ENCODE measurements at regions not wholly inside any gene's neighbourhood (a gene's known extent, or its start where the extent isn't known, plus 50 kb on each side); places are given as distances from the start of the nearest gene placed in this dataset.

DNA sequence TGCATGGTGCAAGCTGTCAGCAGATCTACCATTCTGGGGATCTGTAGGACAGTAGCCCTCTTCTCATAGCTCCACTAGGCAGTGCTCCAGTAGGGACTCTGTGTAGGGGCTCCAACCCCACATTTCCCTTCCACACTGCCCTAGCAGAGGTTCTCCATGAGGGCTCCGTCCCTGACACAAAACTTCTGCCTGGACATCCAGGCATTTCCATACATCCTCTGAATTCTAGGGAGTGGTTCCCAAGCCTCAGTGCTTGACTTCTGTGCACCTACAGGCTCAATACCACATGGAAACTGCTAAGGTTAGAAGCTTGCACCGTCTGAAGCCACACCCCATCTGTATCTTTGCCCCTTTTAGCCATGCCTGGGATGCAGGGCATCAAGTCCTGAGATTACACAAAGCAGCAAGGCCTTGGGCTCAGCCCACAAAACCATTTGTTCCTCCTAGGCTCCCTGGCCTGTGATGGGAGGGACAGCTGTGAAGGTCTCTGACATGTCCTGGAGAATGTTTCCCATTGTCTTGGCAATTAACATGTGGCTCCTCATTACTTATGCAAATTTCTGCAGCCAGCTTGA, 117.0 kb upstream of the NFIA start:
- ATAC-seq: no peak
- TF ChIP-seq ZNF8 (CRISPR knock-in tag; IDR thresholded peaks at IDR 0.05) (no peak), SNAI2 (CRISPR knock-in tag; IDR thresholded peaks at IDR 0.05) (no peak), ZFP3 (CRISPR knock-in tag; IDR thresholded peaks at IDR 0.05) (no peak), OSR1 (CRISPR knock-in tag; IDR thresholded peaks at IDR 0.05) (no peak), BACH2 (CRISPR knock-in tag; IDR thresholded peaks at IDR 0.05; ENCODE audit: borderline replicate concordance) (no peak), ZC3H10 (CRISPR knock-in tag; IDR thresholded peaks at IDR 0.05) (no peak), ZNF565 (CRISPR knock-in tag; conservative IDR thresholded peaks at IDR 0.05; ENCODE audit: low read depth) (no peak), GLIS3 (CRISPR knock-in tag; IDR thresholded peaks at IDR 0.05) (no peak), ZNF70 (CRISPR knock-in tag; IDR thresholded peaks at IDR 0.05) (no peak), CSDC2 (CRISPR knock-in tag; IDR thresholded peaks at IDR 0.05) (no peak), TCF4 (CRISPR knock-in tag; IDR thresholded peaks at IDR 0.05; ENCODE audit: borderline replicate concordance) (no peak), ZFP30 (CRISPR knock-in tag; IDR thresholded peaks at IDR 0.05) (no peak), ESRRG (CRISPR knock-in tag; IDR thresholded peaks at IDR 0.05) (no peak), TOX (CRISPR knock-in tag; IDR thresholded peaks at IDR 0.05; ENCODE audit: borderline replicate concordance) (no peak), ISL1 (CRISPR knock-in tag; IDR thresholded peaks at IDR 0.05) (no peak)
- TF ChIP-seq, protein P1, sequence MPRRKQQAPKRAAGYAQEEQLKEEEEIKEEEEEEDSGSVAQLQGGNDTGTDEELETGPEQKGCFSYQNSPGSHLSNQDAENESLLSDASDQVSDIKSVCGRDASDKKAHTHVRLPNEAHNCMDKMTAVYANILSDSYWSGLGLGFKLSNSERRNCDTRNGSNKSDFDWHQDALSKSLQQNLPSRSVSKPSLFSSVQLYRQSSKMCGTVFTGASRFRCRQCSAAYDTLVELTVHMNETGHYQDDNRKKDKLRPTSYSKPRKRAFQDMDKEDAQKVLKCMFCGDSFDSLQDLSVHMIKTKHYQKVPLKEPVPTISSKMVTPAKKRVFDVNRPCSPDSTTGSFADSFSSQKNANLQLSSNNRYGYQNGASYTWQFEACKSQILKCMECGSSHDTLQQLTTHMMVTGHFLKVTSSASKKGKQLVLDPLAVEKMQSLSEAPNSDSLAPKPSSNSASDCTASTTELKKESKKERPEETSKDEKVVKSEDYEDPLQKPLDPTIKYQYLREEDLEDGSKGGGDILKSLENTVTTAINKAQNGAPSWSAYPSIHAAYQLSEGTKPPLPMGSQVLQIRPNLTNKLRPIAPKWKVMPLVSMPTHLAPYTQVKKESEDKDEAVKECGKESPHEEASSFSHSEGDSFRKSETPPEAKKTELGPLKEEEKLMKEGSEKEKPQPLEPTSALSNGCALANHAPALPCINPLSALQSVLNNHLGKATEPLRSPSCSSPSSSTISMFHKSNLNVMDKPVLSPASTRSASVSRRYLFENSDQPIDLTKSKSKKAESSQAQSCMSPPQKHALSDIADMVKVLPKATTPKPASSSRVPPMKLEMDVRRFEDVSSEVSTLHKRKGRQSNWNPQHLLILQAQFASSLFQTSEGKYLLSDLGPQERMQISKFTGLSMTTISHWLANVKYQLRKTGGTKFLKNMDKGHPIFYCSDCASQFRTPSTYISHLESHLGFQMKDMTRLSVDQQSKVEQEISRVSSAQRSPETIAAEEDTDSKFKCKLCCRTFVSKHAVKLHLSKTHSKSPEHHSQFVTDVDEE (CRISPR knock-in tag; IDR thresholded peaks at IDR 0.05): no peak
- TF ChIP-seq, protein P2, sequence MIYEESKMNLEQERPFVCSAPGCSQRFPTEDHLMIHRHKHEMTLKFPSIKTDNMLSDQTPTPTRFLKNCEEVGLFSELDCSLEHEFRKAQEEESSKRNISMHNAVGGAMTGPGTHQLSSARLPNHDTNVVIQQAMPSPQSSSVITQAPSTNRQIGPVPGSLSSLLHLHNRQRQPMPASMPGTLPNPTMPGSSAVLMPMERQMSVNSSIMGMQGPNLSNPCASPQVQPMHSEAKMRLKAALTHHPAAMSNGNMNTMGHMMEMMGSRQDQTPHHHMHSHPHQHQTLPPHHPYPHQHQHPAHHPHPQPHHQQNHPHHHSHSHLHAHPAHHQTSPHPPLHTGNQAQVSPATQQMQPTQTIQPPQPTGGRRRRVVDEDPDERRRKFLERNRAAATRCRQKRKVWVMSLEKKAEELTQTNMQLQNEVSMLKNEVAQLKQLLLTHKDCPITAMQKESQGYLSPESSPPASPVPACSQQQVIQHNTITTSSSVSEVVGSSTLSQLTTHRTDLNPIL (CRISPR knock-in tag; IDR thresholded peaks at IDR 0.05; ENCODE audit: low read depth): no peak
- TF ChIP-seq, protein P3, sequence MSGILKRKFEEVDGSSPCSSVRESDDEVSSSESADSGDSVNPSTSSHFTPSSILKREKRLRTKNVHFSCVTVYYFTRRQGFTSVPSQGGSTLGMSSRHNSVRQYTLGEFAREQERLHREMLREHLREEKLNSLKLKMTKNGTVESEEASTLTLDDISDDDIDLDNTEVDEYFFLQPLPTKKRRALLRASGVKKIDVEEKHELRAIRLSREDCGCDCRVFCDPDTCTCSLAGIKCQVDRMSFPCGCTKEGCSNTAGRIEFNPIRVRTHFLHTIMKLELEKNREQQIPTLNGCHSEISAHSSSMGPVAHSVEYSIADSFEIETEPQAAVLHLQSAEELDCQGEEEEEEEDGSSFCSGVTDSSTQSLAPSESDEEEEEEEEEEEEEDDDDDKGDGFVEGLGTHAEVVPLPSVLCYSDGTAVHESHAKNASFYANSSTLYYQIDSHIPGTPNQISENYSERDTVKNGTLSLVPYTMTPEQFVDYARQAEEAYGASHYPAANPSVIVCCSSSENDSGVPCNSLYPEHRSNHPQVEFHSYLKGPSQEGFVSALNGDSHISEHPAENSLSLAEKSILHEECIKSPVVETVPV (CRISPR knock-in tag; IDR thresholded peaks at IDR 0.05): no peak

DNA sequence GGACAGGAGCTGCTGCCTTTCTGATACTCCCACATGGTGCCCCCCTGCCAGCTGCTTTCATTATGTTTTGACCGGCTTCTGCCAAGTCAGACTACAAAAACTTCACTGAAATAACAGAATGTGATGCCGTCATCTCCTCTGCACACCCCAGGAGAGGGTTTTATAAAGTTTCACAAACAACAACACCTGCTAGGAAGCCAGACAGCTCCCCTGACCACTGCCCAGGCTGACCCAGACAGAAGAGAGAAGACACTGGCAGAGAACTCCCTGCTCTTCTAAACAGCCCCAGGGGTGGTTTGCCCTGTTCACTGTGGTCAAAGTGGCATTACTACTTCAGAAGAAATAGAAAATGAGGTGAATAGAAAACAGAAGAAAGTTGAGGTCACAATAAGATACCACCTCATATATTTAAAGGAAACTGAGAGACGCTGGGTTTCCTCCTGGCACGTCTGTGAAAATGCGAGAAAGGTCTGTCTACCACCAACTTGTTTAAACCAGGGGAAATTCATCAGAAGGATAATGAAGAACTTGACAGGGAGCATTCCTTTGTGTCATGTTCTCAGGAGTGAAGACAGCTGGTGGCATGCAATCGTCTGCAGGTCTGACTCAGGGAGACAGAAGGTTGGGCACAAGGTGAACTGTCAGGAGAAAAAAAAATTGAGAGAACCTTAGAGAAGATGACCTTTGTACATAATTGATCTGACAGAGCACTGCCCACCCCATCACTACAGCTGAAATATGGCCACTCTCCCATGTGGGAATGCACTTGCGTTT, 119.0 kb upstream of the NFIA start:
- ATAC-seq: no peak
- no peak for TF ChIP-seq TOX (CRISPR knock-in tag; IDR thresholded peaks at IDR 0.05; ENCODE audit: borderline replicate concordance)
- no peak for TF ChIP-seq ZNF8 (CRISPR knock-in tag; IDR thresholded peaks at IDR 0.05)
- TF ChIP-seq ZNF565 (CRISPR knock-in tag; conservative IDR thresholded peaks at IDR 0.05; ENCODE audit: low read depth): no peak
- no peak for TF ChIP-seq ZFP3 (CRISPR knock-in tag; IDR thresholded peaks at IDR 0.05)
- no peak for TF ChIP-seq CSDC2 (CRISPR knock-in tag; IDR thresholded peaks at IDR 0.05)
- no peak for TF ChIP-seq GLIS3 (CRISPR knock-in tag; IDR thresholded peaks at IDR 0.05)
- TF ChIP-seq ARNTL (CRISPR knock-in tag; IDR thresholded peaks at IDR 0.05; ENCODE audit: borderline replicate concordance, low read depth): no peak
- TF ChIP-seq, protein P4, sequence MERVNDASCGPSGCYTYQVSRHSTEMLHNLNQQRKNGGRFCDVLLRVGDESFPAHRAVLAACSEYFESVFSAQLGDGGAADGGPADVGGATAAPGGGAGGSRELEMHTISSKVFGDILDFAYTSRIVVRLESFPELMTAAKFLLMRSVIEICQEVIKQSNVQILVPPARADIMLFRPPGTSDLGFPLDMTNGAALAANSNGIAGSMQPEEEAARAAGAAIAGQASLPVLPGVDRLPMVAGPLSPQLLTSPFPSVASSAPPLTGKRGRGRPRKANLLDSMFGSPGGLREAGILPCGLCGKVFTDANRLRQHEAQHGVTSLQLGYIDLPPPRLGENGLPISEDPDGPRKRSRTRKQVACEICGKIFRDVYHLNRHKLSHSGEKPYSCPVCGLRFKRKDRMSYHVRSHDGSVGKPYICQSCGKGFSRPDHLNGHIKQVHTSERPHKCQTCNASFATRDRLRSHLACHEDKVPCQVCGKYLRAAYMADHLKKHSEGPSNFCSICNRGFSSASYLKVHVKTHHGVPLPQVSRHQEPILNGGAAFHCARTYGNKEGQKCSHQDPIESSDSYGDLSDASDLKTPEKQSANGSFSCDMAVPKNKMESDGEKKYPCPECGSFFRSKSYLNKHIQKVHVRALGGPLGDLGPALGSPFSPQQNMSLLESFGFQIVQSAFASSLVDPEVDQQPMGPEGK (CRISPR knock-in tag; IDR thresholded peaks at IDR 0.05; ENCODE audit: borderline replicate concordance): no peak
- TF ChIP-seq, protein P5, sequence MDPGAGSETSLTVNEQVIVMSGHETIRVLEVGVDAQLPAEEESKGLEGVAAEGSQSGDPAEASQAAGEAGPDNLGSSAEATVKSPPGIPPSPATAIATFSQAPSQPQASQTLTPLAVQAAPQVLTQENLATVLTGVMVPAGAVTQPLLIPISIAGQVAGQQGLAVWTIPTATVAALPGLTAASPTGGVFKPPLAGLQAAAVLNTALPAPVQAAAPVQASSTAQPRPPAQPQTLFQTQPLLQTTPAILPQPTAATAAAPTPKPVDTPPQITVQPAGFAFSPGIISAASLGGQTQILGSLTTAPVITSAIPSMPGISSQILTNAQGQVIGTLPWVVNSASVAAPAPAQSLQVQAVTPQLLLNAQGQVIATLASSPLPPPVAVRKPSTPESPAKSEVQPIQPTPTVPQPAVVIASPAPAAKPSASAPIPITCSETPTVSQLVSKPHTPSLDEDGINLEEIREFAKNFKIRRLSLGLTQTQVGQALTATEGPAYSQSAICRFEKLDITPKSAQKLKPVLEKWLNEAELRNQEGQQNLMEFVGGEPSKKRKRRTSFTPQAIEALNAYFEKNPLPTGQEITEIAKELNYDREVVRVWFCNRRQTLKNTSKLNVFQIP (CRISPR knock-in tag; IDR thresholded peaks at IDR 0.05; ENCODE audit: borderline replicate concordance, low read depth): no peak
- TF ChIP-seq, protein P1 (CRISPR knock-in tag; IDR thresholded peaks at IDR 0.05): no peak
- TF ChIP-seq BACH2 (CRISPR knock-in tag; IDR thresholded peaks at IDR 0.05; ENCODE audit: borderline replicate concordance): no peak
